ENCODE measurements at regions not wholly inside any gene's neighbourhood (a gene's known extent, or its start where the extent isn't known, plus 50 kb on each side); places are given as distances from the start of the nearest gene placed in this dataset.

DNA sequence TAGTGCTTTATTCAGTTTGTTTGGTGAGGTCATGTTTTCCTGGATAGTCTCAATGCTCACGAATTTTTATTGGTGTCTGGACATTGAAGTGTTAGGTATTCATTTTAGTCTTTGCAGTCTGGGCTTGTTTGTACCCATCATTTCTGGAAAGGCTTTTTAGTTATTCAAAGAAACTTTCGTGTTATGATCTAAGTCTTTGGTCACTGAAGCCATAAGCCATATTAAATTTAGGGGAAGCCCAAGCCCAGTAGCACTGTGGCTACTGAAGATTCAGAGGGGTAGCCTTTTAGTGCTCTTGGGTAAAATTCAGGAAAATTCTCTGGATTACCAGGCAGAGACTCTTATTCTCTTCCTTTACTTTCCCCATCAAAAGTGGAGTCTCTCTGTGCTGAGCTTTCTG is 56.2 kb upstream of the PEX5L start:
- intact Hi-C loops (cut with DNase I) = no loop called here
- no peak for DNase-seq (ENCODE audit: low spot score)

GRCh38 chr3:180093535-180093934 is 56.8 kb upstream of the PEX5L start:
- intact Hi-C loops (cut with DNase I) = no loop called here
- DNase-seq (ENCODE audit: low spot score) = no peak

DNA sequence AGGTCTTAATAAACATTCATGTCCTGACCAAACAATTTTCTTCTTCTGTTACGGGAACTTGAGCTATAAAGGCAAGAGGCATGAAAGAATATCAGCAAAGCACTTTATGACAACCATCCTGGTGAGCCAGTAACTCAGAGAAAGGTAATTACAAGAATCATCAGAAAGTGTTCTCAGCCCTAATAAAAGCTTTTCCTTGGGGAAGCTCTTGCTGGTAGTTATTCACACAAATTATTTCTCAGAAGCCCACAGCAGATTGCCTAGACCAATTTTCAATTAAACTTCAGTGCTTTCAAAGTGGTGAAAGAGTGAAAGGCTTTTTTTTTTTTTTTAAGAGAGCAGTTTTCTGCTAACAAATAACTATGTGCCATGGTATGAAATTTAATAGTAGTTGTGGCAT is 60.9 kb upstream of the PEX5L start:
- intact Hi-C loops (cut with DNase I) = no loop called here
- DNase-seq (ENCODE audit: low spot score) = no peak

DNA sequence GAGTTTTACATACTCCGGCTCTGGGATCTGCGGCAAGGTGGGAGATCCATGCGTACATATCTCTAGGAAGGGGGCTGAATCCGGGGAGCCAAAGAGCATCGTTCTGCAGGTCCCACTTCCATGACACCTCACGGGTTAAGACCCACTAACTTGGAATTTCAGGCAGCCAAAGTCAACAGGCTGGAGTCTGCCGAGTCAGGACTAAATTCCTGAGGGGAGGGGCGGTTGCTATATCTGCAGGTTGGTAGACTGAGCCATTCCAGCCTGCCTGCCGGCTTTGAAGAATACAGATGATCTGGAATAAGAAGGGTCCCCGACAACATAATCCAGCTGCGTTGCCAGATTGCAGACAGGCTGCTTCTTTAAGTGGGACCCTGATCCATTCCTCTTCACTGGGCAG is 65.4 kb upstream of the PEX5L start:
- intact Hi-C loops (cut with DNase I) = no loop called here
- DNase-seq (ENCODE audit: low spot score) = no peak

DNA sequence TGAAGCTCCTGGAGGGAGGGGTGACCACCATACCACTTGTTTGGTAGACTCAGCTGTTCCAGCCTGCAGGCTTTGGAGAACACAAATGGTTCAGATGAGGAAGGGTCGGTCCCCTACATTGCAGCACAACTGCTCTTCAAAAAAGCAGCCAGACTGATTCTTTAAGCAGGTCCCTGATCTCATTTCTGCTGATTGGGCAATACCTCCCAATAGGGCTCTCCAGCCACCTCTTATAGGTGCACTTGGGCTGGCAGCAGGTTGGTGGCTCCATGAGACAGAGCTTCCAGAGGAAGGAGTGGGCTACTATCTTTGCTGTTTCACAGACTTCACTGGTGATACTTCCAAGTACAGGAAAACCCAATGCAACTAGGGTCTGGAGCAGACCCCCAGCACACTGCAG is 65.9 kb upstream of the PEX5L start:
- intact Hi-C loops (cut with DNase I) = no loop called here

DNA sequence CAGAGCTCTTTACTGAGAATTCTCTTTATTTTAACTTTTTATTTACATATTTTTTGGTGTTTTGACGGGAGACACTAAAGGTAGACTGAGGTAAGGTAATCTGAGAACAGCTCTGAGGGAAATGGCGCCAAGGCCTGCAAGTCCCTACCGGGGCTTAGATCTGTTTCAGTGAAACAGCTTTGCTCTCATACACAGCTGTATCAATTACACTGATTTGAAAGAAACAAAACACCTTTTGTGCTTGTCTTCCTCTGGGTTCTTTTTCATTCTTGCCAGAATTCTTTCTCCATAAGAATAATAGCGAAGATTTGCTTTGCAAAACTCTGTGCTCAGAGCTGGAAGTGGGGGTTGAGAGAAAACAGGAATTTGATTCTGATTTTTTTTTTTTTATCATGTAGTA is 79.5 kb upstream of the PEX5L start:
- intact Hi-C loops (cut with DNase I) = no loop called here

More for the DNA sequence above, 65.9 kb upstream of the PEX5L start:
- DNase-seq (ENCODE audit: low spot score) = no peak

DNA sequence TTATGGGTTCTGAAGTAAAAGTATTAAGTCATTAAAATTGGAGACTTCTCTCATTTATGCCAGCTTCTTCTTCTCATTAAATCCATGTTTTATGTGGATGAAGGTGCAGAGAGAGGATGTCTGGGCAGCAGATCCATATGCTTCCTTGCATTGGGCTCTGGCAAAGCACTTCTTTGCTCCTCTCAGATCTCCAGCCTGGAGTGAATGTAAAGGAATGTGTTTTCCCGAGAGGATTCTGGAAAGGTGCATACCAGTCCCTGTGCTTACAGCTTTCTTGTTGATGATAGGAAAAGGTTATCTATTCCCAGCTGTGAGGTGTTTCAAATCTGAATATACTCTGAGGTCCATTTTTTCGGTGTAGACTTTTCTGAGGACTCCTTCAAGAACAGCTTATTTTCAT is 79.9 kb upstream of the PEX5L start:
- intact Hi-C loops (cut with DNase I) = no loop called here
- DNase-seq (ENCODE audit: low spot score) = no peak

More for the DNA sequence above, 79.5 kb upstream of the PEX5L start:
- no peak for DNase-seq (ENCODE audit: low spot score)

DNA sequence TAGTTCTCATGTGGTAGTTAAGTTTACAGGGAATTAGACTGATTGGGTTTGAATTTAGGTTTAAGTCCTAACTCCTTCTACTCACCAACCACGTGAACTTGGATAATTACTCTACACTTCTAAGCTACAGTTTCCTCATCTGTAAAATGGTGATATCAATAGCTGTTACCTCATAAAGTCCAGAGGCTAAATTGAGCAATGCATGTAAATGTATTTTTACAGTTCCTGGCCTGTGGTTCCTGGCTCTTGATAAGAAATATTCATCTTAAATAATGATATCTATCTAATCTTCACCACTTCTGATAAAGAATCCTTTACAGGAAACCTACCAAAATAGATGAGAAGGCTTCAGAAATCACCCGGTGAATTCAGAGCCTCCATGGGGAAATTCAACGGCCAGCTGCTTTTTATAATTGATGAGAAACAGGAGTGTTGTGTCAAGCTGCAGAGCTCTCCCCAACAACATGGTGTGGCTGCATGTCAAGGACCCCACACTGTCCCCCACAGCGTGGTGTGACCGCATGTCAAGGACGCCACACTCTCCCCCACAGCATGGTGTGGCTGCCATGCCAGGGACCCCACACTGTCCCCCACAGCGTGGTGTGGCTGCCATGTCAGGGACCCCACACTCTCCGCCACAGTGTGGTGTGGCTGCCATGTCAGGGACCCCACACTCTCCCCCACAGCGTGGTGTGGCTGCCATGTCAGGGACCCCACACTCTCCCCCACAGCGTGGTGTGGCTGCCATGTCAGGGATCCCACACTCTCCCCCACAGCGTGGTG is 80.8 kb upstream of the PEX5L start:
- DNase-seq (ENCODE audit: low spot score) = no peak
- intact Hi-C loops (cut with DNase I) = no loop called here

DNA sequence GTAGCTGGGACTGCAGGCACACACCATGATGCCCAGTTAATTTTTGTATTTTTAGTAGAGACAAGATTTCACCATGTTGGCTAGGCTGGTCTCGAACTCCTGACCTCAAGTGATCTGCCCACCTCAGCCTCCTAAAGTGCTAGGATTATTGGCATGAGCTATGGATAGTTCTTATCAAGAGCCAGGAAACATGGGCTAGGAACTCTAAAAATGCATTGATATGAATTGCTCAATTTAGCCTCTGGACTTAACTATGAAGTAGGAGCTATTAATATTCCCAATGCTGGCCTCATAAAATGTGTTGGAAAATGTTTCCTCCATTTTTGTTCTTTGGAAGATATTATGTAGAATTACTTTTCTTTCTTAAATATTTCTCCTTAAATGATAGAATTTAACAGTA is 82.8 kb upstream of the PEX5L start:
- DNase-seq (ENCODE audit: low spot score) = no peak
- intact Hi-C loops (cut with DNase I) = no loop called here

DNA sequence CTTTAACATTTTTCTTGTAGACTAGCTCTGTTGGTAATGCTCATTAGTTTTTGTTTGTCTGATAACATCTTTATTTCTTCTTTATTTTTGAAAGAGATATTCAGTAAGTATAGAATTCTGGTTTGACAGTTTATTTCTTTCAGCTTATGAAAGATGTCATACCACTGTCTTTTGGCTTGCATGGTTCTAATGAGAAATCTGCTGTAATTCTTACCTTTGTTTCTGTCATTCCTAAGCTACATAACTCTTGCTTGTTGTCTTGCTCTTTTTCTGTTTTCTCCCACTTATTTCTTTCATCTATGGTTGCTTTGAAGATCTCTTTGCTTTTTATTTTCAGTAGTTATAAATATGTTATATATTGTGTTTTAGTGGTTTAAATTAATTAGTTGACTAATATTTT is 87.2 kb upstream of the PEX5L start:
- DNase-seq (ENCODE audit: low spot score) = no peak
- intact Hi-C loops (cut with DNase I) = no loop called here

DNA sequence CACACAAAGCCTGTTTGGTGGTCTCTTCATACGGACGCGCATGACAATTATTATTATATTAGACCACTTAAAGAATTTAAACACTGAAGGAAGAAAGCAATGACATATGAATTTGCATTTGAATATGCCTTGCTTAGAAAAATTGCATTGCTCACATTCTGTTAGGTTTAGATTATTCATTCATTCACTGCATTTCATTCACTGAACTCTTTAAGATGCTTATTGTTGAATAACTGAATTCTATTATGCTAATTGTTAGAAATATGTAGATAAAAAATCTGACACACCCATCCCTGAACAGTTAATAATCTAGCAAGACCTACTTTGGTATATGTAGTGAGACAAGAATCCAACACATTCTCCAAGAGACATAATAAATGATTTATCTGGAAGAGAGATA is 94.4 kb upstream of the PEX5L start:
- intact Hi-C loops (cut with DNase I) = no loop called here
- DNase-seq (ENCODE audit: low spot score) = no peak

- intact Hi-C loops (cut with DNase I) = no loop called here
- no peak for DNase-seq (ENCODE audit: low spot score)
Observed at GRCh38 chr3:180135101-180135500, 98.4 kb upstream of the PEX5L start.

DNA sequence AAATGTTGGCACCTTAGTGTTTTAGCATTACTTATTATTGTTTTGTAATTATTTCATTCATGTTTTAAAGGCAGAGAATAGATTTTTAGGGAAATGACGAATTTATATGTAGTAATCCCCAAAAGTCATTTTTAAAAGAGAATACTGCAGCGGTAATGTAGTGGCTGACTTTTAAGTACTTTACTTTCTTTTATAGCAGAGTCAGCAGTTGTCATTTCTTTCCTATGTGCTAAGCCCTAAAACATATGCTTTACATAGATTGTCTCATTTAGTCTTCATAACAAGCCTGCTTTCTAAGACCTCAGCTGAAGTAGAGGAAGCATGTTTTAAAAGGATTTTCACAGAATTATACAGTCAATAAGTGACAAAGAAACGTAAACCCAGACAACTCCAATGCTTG is 102.1 kb upstream of the PEX5L start:
- intact Hi-C loops (cut with DNase I) = no loop called here
- DNase-seq (ENCODE audit: low spot score) = no peak

- intact Hi-C loops (cut with DNase I) = no loop called here
- no peak for DNase-seq (ENCODE audit: low spot score)
Observed at GRCh38 chr3:180142041-180142440, 105.3 kb upstream of the PEX5L start.

DNA sequence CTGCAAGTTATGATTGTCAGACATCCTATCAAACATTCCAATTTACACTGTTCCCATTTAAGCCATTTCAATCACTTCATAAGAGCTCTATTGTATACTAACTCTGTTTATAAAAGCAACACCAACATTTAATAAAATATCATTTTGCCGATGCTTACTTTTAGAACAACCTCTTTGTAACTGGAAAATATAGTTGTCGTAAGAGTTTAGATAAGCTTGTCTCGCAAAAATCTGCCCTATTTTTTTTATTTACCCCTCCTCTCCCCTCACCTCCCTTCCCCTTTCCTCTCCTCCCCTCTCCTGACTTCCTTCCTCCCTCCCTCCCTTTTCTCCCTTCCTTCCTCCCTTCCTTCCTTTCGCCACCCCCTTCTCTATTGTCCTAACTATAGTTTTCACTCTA is 105.7 kb upstream of the PEX5L start:
- DNase-seq (ENCODE audit: low spot score) = no peak
- intact Hi-C loops (cut with DNase I) = no loop called here

DNA sequence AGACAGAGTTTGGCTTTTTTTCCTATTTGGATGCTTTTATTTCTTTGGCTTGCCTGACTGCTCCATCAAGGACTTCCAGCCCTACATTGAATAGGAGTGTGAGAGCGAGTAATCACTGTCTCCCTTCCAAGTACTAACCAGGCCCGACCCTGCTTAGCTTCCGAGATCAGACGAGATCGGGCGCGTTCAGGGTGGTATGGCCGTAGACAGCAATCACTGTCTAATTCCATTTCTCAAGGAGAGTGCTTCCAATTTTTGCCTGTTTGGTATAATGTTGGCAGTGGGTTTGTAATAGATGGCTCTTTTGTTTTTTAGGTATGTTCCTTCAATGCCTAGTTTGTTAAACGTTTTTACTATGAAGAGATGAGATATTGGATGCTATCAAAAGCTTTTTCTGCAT is 125.0 kb upstream of the PEX5L start:
- intact Hi-C loops (cut with DNase I) = no loop called here
- no peak for DNase-seq (ENCODE audit: low spot score)

DNA sequence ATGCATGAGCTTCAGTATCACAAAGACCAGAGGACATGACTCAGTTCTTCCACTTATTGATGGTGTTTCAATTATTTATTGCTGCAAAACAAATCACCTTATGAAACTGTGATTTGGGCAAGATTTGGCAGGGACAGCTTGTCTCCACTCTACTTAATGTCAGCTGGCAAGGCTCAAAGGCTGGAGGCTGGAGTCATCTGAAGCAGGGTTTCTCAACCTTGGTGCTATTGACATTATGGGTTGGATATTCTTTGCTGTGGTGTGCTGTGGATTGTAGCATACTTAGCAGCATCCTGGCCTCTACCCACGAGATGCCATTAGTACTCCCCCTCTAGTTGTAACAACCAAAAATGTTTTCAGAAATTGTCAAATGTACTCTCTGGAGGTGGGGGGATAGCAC is 138.8 kb upstream of the PEX5L start:
- no peak for DNase-seq (ENCODE audit: low spot score)
- intact Hi-C loops (cut with DNase I) = loop anchor here (10.0 kb wide), 1 partner anchor 241 kb away; no protein-coding TSS in a partner anchor

DNA sequence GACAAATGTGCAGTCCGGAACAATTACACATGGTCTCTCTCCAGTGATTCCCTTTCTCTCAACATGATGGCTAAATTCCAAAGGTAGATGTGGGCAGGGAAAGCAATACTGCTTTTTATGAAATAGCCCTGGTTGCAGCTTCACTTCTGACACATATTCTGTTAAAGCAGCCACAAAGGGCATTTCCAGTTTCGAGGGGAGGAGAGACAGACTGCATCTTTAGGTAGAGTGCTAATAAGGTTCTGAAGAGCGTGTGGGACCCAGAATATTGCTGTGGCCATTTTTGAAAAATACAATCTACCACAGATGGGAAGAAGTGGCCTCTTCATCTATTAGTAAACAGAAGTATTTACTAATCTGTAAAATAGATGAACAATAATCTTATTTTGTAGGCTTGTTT is 139.3 kb upstream of the PEX5L start:
- intact Hi-C loops (cut with DNase I) = loop anchor here (10.0 kb wide), 1 partner anchor 241 kb away; no protein-coding TSS in a partner anchor

DNA sequence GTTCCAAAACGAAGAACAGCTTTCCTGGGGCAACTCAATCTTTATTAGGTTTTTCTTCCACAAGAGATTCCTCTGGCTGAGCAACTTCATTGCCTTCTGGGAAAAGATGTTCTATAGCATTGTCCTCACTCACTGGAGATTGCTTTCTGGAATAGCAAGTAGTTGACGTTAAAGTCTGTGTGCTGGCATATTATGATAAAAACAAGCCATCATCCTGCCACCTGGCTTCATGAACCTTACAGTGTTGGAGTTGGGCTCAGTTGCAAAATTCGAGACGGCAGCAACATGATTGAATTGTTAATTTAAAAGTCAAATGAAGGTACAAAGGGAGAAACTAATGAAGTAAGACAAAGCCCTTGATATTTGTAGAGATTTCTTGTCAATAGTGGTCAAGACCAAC is 140.5 kb upstream of the PEX5L start:
- DNase-seq (ENCODE audit: low spot score) = no peak
- intact Hi-C loops (cut with DNase I) = loop anchor here (10.0 kb wide), 1 partner anchor 242 kb away; no protein-coding TSS in a partner anchor

More for the DNA sequence above, 139.3 kb upstream of the PEX5L start:
- no peak for DNase-seq (ENCODE audit: low spot score)

GRCh38 chr3:180179562-180179961 is 142.8 kb upstream of the PEX5L start:
- no peak for DNase-seq (ENCODE audit: low spot score)
- intact Hi-C loops (cut with DNase I) = loop anchor here (10.0 kb wide), 1 partner anchor 245 kb away; no protein-coding TSS in a partner anchor

- DNase-seq (ENCODE audit: low spot score) = no peak
- intact Hi-C loops (cut with DNase I) = no loop called here
Observed at GRCh38 chr3:180180795-180181194, 144.1 kb upstream of the PEX5L start.

- intact Hi-C loops (cut with DNase I) = no loop called here
- no peak for DNase-seq (ENCODE audit: low spot score)
Observed at GRCh38 chr3:180181387-180181786, 144.7 kb upstream of the PEX5L start.
